Activated CD4-positive, alpha-beta T cell treated with anti-CD3 and anti-CD28 coated beads for 48 hours (primary cell): ENCODE measurements at regions not wholly inside any gene's neighbourhood (a gene's known extent, or its start where the extent isn't known, plus 50 kb on each side); places are given as distances from the start of the nearest gene placed in this dataset.

ENCODE experiments used
- DNase-seq: peaks from one replicate; pipeline ENCODE4 v3.0.0-alpha.2; 2020

DNA sequence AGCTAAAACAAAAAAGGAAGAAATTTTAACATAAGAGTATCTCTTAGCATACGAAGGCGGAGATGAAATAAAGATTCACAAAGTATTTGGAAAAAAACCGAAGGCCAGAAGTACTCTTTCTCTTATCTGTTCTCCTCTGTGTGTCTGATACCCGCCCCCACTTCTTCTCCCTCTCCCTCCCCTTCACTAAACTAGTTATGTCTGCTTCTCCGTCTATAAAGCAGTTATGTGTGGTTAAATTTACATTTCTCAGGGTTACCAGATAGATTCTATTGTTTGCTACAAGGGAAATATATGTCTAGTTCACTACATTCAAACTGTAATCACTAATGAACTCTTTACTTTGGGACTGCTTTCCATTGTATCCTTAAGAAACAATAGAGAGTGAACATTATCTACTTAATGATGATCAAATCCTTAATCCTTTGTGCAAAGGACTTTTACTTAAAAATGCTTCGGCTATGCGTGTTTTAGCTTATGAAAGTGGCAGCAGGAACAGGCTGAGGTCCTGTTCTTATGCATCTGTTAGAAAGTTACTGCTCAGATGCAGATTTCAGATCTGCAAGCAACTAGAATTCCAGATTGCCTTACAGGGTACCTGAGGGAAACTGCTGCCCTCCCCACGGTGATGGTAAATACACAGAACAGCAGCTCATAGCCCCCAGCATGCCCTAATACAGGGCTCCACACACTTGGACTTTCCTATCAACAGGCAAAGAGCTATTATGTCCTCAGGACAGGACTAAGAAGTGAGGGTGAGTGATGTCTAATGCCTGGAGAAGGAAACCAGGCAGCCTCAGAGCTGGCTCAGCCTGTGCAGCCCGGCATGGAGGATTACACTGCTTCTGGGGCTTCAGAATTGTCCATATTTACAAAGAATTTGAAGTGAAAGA, 273.3 kb downstream of the FZD1 start:
- DNase-seq = no peak

GRCh38 chr7:91541641-91542040, 277.4 kb downstream of the FZD1 start:
- DNase-seq = no peak

GRCh38 chr7:91543646-91544045, 279.4 kb downstream of the FZD1 start:
- DNase-seq = no peak

- DNase-seq = no peak
These were observed 285.6 kb downstream of the FZD1 start for GRCh38 chr7:91549878-91550277.

GRCh38 chr7:91550931-91551330, 286.7 kb downstream of the FZD1 start:
- no peak for DNase-seq

DNA sequence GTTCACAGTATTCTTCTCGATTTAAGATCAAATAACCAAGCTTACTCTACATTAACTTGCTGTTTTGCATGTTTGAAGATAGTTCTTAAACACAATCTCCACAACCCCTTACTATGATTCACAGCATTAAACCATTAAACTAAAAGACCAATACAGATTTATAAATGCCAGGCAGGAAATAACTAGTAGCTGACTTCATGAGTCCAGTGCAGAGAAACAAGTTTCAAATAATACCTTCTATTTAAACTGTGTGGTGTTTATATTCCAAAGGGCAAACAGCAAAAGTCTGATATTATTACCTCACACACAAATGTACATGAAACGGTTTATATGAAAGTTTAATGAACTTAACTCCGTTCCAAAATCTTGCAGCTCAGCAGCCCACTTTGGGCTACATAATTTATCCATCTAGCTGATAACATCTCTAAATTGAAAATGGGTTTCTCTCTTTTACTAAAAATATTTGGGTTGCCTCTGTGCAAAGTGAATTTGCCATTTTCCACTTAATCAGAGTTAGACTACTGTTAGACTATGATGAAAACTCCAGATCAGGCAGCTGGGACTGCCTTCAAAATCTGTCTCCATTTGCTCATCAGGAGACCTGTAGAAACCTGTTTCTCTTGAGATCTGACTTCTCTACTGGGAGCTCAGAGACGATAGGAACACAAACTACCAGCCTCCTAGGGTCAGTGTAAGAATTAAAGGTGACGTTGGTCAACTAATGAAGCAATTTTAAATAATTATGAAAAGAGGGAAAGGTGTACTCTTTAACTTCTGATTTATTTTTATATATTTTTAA, 287.3 kb downstream of the FZD1 start:
- DNase-seq = no peak

- no peak for DNase-seq
These were observed 289.2 kb downstream of the FZD1 start for GRCh38 chr7:91553410-91553895.

DNA sequence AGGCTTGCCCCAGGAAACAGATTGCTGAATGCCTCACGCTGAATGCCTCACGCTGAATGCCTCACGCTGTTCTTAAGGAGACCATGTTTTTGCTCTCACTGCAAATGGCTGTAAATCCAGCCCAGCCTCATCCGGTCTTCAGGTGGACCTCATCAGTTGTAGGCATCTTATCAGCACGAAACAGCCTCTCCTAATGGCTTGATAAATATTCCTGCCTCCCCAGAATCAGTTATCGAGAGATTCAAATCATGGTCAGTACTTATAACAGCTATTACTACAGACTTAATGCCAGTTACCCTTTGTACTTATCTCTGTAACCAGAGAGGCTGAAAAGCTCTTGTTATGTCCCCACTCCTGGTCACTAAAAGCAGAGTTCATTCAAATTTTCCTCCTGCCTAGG, 290.6 kb downstream of the FZD1 start:
- DNase-seq = no peak

DNA sequence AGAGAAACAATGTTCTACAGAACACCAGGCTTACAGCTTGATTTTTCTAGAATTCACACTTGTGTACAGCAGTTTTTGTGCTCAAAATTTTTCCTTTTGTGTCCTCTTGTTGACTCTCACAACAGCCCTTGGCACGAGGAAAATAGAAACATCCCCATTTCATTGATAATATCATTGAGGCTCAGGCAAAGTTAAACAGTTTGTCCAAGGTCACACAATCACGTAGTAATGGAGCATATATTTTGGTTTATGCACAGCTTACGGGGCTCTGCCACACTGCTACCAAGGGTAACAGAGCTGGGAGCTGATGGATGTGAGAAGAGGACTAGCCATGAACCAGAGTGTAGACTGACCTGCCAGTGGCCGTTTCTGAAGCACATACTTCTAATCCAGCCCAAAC, 292.0 kb downstream of the FZD1 start:
- no peak for DNase-seq

DNA sequence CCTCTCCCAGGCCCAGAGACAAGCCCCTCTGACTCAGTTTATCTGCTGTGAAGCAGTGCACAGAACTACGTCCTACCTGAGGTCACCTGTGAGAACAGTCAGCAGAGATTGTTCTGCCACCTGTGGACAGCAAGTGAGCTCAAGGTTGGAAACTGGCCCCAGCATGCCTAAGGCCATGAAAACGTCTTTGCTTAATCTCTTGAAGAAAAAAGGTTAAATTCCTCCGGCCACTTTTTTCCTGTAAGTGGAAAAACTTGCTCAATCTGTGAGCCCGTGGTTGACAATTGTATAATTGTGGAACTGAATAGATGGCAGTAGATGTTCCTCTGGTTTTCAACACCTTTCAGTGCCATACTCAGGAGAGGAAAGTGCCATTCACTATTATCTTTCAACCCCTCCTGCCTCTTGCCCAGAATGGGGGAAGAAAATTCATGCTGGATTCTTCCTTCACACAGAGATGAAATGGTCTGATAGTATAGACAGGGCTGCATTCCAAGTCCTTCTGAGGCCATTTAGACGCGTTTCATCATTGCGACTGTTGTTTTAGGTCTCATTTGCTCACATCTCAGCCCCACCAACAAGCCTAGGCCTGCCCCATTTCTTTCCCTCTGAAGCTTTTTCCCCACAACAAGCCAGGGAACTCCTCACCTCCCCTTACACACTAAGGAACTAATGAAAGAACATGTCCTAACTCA, 292.9 kb downstream of the FZD1 start:
- no peak for DNase-seq

- no peak for DNase-seq
These were observed 293.7 kb downstream of the FZD1 start for GRCh38 chr7:91557789-91558404.

DNA sequence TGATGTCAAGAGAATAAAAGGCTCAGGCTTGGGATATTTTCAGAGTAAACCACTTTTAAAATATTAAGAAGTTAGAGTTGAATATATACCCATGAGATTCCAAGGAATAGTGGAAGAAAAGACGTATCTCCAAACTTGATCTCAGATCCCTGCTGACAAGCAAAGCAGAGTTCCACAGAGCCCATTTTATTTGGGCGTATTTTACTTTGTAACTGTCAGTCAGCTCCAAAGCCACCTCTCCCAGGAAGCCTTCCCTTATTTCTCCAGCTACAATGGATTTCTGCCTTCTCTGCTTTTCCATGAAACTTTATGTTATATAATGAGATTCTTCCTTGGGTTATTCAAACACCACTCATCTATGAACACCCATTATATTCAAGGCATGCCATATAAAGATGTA, 295.7 kb downstream of the FZD1 start:
- DNase-seq = no peak

- DNase-seq = no peak
These were observed 299.9 kb downstream of the FZD1 start for GRCh38 chr7:91564101-91564500.

- DNase-seq = no peak
These were observed 300.3 kb downstream of the FZD1 start for GRCh38 chr7:91564541-91564940.

GRCh38 chr7:91565499-91566401, 301.5 kb downstream of the FZD1 start:
- DNase-seq = no peak

GRCh38 chr7:91566402-91566732, 302.1 kb downstream of the FZD1 start:
- DNase-seq = no peak

GRCh38 chr7:91567081-91568012, 303.1 kb downstream of the FZD1 start:
- DNase-seq = no peak

DNA sequence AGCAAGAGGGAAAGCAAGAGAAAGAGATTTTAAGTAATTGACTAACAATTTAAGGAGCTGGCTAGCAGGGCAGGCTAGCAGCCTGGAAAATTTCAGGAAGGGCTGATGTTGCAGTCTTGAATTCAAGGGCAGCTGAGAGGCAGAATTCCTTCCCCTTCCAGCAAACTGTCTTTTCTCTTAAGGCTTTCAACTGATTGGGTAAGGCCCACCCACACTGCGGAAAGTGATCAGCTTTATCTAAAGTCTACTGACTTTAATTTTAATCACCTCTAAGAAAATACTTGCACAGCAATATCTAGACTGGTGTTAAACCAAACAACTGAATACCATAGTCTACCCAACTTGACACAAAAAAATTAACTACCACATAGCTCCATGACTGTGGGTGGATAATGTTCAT, 303.9 kb downstream of the FZD1 start:
- DNase-seq = no peak

DNA sequence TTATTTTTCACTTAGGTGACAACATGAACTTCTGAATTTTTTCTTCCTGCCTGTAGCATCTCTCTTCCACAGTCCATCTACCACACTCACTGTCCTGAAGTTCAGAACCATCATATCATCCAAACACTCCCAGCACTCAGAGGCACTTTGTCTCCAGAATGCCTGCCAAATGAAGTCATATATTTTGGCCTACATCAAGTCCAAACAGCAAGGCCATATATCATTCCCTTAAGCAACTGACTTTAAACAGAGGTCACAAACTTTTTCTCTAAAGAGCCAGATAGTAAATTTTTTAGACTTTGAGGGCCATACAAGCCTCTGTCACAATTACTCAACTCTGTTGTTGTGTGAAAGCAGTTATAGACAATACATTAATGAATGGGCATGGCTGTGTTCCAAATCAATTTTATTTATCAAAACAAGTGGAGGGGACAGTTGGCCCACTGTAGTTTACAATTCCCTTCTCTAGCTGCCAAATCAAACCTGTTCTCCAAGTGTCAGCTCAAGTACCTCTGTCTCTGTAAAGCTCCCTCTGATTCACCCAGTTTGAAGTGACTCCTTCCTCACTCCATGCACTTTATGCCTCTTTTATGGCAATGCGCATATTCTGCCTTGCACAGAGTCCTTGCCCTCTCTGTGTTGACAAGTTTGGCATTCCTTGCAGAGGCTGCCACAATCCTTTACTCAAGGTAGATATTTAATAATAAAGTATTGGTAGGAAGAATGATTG, 305.7 kb downstream of the FZD1 start:
- DNase-seq = no peak

- DNase-seq = no peak
These were observed 306.3 kb downstream of the FZD1 start for GRCh38 chr7:91570560-91570959.
